Adipocyte (in vitro differentiated cells): ENCODE measurements at regions not wholly inside any gene's neighbourhood (a gene's known extent, or its start where the extent isn't known, plus 50 kb on each side); places are given as distances from the start of the nearest gene placed in this dataset.

Source experiments
- DNase-seq: peaks from one replicate; pipeline ENCODE4 v3.0.0-alpha.2; 2015; ENCODE audit warnings: low read depth
- H3K27me3 ChIP-seq: replicated peaks from 2 replicates; pipeline ENCODE4 v1.7.0; 2013; ENCODE audit warnings: mild to moderate bottlenecking, low read length, moderate library complexity; ENCODE audit not compliant: control insufficient read depth, insufficient read depth
- H3K36me3 ChIP-seq: 2 replicates; pipeline ENCODE4 v1.7.0; 2013; ENCODE audit warnings: low read length, mild to moderate bottlenecking, moderate library complexity; ENCODE audit not compliant: control insufficient read depth, insufficient read depth, severe bottlenecking
- H3K4me1 ChIP-seq: 2 replicates; pipeline ENCODE4 v1.7.0; 2013; ENCODE audit warnings: mild to moderate bottlenecking, low read length, moderate library complexity; ENCODE audit not compliant: control insufficient read depth, insufficient read depth
- H3K4me3 ChIP-seq: 2 replicates; pipeline ENCODE4 v1.7.0; 2013; ENCODE audit warnings: mild to moderate bottlenecking, low read length, moderate library complexity
- H3K9ac ChIP-seq: 2 replicates; pipeline ENCODE4 v1.7.0; 2013; ENCODE audit warnings: mild to moderate bottlenecking, low read length, moderate library complexity
- H3K9me3 ChIP-seq: 2 replicates; pipeline ENCODE4 v1.7.0; 2013; ENCODE audit warnings: mild to moderate bottlenecking, low read length, moderate library complexity; ENCODE audit not compliant: control insufficient read depth

DNA sequence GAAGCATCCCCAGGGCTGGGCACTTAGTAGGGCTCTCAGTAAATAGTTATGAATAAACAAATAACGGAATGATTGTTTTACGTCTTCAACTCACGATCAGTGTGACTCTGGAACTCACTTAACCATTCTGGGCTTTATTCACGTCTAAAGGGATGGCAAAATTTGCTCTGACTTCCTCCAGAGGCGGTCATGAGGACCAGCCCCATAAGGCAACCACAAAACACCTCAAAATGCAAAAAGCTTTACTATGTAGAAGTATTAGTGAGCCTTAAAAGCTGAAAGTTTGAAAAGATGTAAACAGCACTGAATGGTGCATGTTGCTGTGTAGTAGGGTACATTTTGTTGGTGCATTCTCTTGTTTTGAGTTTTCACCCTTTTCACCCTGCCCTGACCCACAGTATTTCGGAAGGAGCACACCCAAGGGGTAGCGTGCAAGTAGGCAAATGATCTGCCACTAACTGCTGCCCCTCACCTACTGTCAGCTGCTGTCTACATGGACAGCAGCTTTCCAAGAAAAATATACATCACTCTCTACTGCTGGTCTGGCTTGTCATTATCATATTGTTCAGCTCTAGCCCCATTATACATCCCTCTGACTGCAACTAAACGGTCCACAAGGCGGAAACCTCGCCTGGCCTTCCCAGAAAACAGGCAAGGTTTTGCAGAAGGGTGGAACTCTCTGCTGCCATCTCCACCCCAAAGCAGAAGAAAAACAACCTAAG, 308.5 kb upstream of the PROK2 start:
- Histone ChIP-seq H3K9ac (no peak overlapping the region), H3K36me3 (no peaks in the 10 kb centered on the region), H3K27me3 (peaks cover 22% of the 10 kb centered on the region), H3K4me1 (peaks cover 7% of the 10 kb centered on the region), H3K4me3 (no peak overlapping the region), H3K9me3 (peaks cover 6% of the 10 kb centered on the region)
- no peak for DNase-seq

DNA sequence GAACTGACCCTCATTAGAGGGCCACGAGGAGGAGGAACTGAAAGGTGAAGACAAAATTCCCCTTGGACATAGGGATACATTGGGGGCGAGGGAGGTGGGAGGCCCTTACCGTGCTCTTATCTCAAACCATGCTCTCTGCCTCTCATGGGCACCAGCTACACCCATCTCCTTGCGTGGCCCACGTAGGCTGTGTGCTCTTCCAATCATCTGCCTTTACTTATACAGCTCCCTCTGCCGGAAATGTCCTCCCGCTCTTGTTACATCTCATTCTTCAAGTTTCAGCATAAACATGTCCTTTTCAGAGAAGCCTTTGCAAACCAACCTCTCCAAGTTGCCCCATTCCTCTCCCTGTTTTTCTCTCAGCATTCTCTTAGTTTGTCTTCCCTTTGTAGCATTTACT, 307.8 kb upstream of the PROK2 start:
- DNase-seq: no peak
- no peak overlapping the region for H3K4me3 ChIP-seq
- H3K9ac ChIP-seq: no peak overlapping the region
- no peaks in the 10 kb centered on the region for H3K36me3 ChIP-seq
- H3K4me1 ChIP-seq: peaks cover 7% of the 10 kb centered on the region
- H3K27me3 ChIP-seq: peaks cover 21% of the 10 kb centered on the region
- peaks cover 6% of the 10 kb centered on the region for H3K9me3 ChIP-seq

DNA sequence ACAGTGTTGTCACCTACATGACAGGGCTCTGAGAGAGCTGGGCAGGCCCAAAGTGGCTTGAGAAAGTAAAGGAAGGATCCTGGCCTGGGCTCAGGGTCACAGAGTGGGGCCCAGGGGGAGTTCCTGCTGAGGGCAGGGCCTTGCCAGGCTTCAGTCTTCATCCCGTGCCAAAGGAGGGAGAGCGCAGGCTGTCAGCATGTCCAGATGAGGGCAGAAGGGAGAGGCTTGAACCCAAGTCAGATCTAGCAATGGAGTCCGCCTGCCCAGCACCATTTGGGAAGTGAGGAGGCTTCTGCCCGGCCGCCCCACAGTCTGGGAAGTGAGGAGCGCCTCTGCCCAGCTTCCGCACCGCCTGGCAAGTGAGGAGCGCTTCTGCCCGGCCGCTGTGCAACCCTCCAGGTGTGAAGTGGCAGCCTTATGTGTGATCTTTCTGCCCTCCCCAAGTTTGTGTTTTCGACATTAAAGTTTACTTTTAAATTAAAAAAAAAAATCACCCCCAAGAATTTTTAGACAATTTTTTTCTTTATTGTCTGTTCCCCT, 303.6 kb upstream of the PROK2 start:
- H3K9ac ChIP-seq: no peak overlapping the region
- peaks cover 21% of the 10 kb centered on the region for H3K27me3 ChIP-seq
- H3K4me3 ChIP-seq: no peak overlapping the region
- DNase-seq: no peak
- no peaks in the 10 kb centered on the region for H3K36me3 ChIP-seq
- H3K4me1 ChIP-seq: peaks cover 9% of the 10 kb centered on the region
- no peaks in the 10 kb centered on the region for H3K9me3 ChIP-seq

DNA sequence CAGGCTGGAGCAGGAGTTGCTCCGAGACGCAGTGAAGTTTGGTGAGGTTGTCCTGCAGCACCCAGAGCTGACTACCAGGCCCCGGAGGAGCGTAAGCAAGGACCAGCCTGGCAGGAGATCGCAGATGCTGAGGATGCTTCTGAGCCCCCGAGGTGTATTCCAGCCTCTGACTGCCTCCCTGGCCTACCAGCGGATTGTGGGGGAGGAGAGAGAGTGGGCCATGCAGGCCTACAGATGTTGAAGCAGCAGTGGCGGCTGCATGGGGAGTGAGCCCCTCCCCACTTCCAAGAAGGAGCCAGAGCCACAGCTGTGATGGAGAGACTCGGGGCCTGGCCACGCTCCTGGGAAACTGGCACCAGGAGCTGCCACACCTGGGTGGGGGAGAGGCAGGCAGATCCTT, 302.5 kb upstream of the PROK2 start:
- peaks cover 17% of the 10 kb centered on the region for H3K27me3 ChIP-seq
- H3K9ac ChIP-seq: no peak overlapping the region
- H3K4me3 ChIP-seq: no peak overlapping the region
- DNase-seq: no peak
- H3K9me3 ChIP-seq: no peaks in the 10 kb centered on the region
- H3K4me1 ChIP-seq: peaks cover 14% of the 10 kb centered on the region
- H3K36me3 ChIP-seq: no peaks in the 10 kb centered on the region

DNA sequence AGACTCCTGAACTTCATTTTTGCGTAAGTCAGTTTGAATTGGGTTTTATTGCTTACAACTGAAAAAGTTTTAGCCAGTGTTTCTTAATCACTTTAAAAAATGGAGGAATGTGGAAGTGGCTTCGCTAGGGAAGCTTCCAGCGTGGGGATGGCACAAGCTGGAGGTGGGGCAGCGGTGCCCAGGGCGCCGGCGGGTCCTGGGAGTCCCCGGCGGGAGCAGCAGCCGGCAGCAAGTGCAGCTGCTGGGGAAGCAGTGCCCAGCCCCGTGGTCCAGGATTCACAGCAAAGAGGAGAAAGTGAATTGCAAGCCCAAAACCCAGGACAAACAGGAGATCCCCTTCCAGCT, 301.8 kb upstream of the PROK2 start:
- H3K4me1 ChIP-seq: peaks cover 21% of the 10 kb centered on the region
- no peaks in the 10 kb centered on the region for H3K36me3 ChIP-seq
- H3K9me3 ChIP-seq: no peaks in the 10 kb centered on the region
- H3K4me3 ChIP-seq: no peak overlapping the region
- DNase-seq: no peak
- peaks cover 11% of the 10 kb centered on the region for H3K27me3 ChIP-seq
- no peak overlapping the region for H3K9ac ChIP-seq

DNA sequence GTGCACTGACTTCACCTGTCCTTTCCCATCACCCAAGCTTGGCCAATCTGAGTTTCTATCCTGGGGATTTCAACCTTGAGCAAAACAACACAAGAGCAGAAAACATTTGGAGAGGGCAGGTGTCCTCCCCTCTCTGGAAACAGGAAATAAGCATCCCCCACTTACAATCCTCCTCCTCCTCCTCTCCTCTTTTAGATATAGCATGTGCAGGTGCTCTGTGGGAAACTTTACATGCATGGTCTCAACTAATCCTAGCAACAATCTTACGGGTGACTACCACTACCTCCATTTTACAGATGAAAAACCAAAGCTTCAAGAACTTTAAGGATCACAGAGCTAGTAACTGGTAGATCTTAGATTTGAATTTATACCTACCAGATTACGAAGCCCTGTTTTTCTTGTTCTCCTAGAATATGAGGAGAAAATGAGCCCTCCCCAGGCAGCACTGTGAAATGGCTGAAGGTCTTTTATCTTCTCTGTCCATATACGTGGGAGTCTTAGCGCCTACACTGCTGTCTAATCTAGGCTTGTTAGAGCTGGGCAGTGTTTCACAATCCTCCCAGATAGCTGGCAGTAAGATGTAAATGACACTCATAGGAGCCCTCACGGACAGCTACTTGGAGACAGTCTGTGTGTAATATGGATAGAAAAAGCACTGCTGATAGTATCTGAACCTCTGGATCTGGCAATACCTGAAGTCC, 301.2 kb upstream of the PROK2 start:
- no peak overlapping the region for H3K9ac ChIP-seq
- peaks cover 9% of the 10 kb centered on the region for H3K27me3 ChIP-seq
- H3K4me3 ChIP-seq: no peak overlapping the region
- DNase-seq: peak; percentile 27
- H3K9me3 ChIP-seq: no peaks in the 10 kb centered on the region
- no peaks in the 10 kb centered on the region for H3K36me3 ChIP-seq
- peaks cover 26% of the 10 kb centered on the region for H3K4me1 ChIP-seq

DNA sequence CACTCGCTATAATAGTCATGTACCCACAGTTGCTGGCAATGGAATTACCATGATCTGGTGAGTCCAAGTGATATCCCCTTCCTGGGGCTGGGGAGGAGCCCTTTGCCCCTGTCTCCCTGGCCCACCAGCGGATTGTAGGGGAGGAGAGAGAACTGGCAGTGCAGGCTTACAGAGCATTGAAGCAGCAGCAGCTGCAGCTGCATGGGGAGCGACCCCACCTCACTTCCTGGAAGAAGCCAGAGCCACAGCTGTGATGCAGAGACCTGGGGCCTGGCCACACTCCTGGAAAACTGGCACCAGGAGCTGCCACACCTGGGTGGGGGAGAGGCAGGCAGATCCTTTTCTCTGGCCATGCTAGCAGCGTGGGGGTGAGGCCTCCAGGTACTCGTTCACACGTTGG, 300.1 kb upstream of the PROK2 start:
- Histone ChIP-seq H3K4me3 (no peak overlapping the region), H3K9me3 (no peaks in the 10 kb centered on the region), H3K9ac (no peak overlapping the region), H3K4me1 (peaks cover 27% of the 10 kb centered on the region), H3K36me3 (no peaks in the 10 kb centered on the region), H3K27me3 (no peaks in the 10 kb centered on the region)
- DNase-seq: no peak

DNA sequence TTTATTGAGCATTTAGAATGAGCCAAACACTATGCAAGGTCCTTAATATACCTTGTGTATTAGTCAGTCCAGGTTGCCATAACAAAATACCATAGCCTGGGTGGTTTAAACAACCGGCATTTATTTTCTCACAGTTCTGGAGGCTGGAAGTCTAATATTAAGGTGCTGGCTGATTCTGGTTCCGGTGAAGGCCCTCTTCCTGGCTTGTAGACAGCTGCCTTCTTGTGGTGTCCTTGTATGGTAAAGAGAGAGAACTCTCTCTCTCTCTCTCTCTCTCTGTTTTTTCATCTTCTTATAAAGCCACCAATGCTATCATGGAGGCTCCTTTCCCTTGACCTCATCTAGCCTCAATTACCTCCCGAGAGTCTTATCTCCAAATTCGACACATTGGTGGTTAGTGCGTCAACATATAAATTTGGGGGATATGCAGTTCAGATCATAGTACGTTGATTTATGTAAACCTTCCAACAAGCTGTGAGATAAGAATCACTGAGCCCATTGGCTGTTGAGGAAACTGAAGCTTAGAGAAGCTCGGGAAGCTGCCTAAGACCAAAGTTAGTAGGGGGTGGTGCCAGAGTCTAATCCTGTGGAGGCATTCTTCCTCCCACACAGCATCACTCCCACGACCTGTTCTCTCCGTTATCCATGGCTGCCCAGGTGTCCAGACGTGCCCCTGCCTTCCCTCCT, 298.0 kb upstream of the PROK2 start:
- Histone ChIP-seq H3K36me3 (no peaks in the 10 kb centered on the region), H3K4me1 (peaks cover 27% of the 10 kb centered on the region), H3K4me3 (no peak overlapping the region), H3K9me3 (no peaks in the 10 kb centered on the region), H3K9ac (no peak overlapping the region), H3K27me3 (no peaks in the 10 kb centered on the region)
- no peak for DNase-seq

DNA sequence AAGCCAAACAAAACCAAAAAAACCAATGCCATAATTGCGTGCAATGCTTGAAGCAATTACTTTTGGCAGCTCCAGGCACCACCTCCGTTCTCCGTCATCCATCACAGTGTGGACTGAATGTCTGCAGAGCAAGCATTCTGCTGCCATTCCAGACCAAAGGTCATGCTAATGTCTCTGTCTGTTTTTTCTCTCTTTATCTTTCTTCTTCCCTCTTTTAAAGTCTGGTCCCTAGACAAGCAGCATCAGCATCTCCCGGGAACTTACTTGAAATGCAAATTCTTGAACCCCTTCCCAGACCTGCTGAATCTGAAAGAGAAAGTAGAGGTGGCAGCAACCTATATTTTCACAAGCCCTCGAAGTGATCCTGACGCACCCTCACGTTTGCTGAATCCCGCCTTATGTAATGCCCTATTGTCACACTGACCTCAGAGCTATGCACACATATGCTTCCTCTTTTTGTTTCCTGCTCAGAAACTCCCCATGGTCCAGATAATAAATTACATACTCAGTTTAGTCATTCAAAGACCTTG, 297.3 kb upstream of the PROK2 start:
- peak; percentile 52 for DNase-seq
- Histone ChIP-seq H3K27me3 (no peaks in the 10 kb centered on the region), H3K9ac (no peak overlapping the region), H3K4me3 (no peak overlapping the region), H3K36me3 (no peaks in the 10 kb centered on the region), H3K4me1 (peaks cover 27% of the 10 kb centered on the region), H3K9me3 (no peaks in the 10 kb centered on the region)

DNA sequence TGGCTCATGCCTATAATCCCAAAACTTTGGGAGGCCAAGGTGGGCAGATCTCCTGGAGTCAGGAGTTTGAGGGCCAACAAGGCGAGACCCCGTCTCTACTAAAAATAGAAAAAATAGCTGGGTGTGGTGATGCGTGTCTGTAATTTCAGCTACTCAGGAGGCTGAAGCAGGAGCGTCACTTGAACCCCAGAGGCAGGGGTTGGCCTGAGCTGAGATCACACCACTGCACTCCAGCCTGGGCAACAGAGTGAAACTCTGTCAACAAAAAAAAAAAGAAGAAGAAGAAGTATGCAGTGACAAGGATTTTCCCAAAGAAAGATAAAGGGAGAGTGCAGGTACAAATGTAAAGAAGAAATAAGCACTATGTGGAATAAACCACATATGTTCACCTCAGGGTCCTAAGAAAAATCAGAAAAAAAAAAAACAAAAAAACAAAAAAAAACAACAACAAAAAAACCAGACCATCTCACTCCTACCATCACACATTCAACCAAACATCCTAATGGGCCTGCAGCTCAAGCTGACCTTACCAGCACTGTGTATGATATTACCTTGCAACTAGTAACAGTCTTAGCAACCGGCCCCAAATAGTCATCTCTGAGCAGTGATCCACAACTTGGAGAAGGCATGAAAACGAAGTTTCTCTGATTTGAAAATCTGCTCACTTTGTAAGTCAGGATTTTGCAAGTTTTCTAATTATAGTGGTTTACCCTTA, 296.7 kb upstream of the PROK2 start:
- H3K9ac ChIP-seq: no peak overlapping the region
- DNase-seq: no peak
- no peaks in the 10 kb centered on the region for H3K27me3 ChIP-seq
- H3K4me3 ChIP-seq: peak overlapping the region; percentile 29
- peaks cover 1% of the 10 kb centered on the region for H3K9me3 ChIP-seq
- peaks cover 25% of the 10 kb centered on the region for H3K4me1 ChIP-seq
- H3K36me3 ChIP-seq: no peaks in the 10 kb centered on the region

DNA sequence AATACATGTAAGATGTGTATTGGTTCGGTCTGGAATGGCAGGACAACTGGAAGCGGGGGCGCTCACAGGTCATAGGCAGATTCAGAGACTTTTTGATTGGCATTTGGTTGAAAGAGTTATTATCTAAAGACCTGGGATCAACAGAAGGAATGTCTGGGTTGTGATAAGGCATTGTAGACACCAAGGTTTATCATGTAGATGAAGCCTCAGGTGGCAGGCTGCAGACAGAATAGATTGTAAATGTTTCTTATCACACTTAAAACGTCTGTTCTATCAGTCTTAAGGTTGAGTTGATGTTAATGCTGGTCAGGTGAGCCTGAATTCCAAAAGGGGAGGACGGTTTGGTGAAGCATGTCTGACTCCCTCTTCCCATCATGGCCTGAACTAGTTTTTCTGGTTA, 295.9 kb upstream of the PROK2 start:
- H3K9me3 ChIP-seq: peaks cover 8% of the 10 kb centered on the region
- no peak overlapping the region for H3K4me3 ChIP-seq
- no peak for DNase-seq
- H3K9ac ChIP-seq: no peak overlapping the region
- H3K36me3 ChIP-seq: no peaks in the 10 kb centered on the region
- no peaks in the 10 kb centered on the region for H3K27me3 ChIP-seq
- H3K4me1 ChIP-seq: peaks cover 19% of the 10 kb centered on the region
